HG02840 (cell line): ENCODE measurements at regions not wholly inside any gene's neighbourhood (a gene's known extent, or its start where the extent isn't known, plus 50 kb on each side); places are given as distances from the start of the nearest gene placed in this dataset.
"Not testable (repeated sequence)": the region's sequence is repeated elsewhere in the genome, so short reads cannot be mapped to it uniquely, and the experiment has no call there.

Experiments
- ATAC-seq: cut with Tn5 transposase; IDR thresholded peaks from one replicate; pipeline ENCODE4 v1.9.1; 2021; ENCODE audit warnings: mild to moderate bottlenecking, moderate library complexity, moderate number of reproducible peaks; ENCODE audit not compliant: unreplicated experiment, low FRiP score

DNA sequence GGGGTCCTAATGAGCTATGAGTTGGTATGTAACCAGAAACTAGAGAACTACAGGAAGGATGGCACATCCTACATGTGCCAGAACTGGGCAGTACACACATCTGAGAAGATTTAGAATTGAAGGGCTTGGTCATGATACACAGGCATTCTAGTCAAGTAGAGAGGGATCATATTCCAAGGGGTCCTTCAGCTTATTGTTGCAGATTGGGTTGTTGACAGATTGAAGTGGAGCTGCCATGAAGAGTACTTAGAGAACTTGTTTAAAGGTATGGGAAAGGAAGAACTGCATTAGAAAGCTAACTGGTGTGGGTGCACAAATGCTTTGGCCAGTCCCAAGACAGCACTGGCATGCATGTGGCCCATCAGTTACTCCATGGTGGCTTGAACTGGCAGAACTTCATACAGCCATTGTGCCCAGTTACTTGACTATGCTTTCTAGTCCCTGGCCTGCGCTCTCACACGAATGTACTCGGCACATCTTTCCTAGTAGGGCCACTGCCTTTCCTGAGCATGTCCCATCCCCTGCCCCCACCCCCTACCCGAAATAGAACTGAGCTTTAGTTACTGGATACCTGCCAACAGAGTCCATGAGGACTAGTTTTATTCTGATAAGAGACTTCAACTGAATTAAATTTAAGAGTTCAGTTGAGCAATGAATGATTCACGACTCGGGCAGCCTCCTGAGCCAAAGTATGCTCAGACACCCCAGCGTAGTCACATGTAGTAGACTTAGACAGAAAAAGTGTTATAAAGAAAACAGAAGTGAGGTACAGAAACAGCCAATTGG, 64.0 kb downstream of the CCNG2 start:
- ATAC-seq = no peak

GRCh38 chr4:77225022-77225421, 68.0 kb downstream of the CCNG2 start:
- no peak for ATAC-seq

- no peak for ATAC-seq
Measured at GRCh38 chr4:77226939-77227705, 70.1 kb downstream of the CCNG2 start.

- no peak for ATAC-seq
Measured at GRCh38 chr4:77229433-77229832, 72.4 kb downstream of the CCNG2 start.

DNA sequence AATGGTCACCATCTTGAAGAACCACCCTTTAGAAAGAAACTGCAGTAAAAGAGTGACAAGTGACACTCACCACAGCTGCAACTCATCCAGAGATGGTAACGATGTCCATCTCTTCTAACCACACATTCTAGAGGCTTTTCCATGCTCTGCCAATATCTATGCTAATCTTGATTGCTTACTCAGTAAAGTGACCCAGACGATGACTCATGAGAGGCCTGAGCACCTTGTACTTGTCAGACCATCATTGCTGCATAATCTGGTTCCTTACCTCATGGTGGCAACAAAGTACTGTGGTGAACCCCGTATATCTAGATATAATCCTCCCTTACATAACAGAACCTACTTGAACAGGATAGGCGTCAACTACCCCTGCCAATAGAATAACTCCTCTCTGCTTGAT, 75.6 kb downstream of the CCNG2 start:
- ATAC-seq = no peak

DNA sequence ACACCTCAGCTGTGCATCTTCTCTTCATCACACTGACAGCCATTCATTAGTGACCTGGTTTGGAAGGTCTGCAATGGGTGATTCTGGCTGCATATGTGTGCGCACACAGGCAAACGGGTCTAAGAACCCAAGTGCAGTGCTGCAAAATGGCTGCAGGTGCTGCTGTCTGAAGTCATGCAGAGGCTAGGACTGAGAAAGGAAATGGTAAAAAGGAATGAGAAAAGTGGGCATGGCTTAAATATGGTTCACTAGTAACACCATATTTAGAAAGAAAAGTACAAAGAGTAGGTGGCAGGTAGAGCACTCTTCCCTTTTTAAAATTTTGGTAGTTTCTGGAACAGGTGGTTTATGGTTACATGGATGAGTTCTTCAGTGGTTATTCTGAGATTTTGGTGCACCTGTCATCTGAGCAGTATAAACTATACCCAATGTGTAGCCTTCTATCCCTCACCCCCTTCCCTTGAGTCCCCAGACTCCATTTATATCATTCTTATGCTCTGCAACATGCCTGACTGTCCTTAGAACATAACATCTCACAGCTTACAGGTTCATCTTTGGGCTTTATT, 78.4 kb downstream of the CCNG2 start:
- no peak for ATAC-seq

- no peak for ATAC-seq
Measured at GRCh38 chr4:77236806-77237205, 79.8 kb downstream of the CCNG2 start.

GRCh38 chr4:77240469-77241066, 83.6 kb downstream of the CCNG2 start:
- ATAC-seq = peak; percentile 66

DNA sequence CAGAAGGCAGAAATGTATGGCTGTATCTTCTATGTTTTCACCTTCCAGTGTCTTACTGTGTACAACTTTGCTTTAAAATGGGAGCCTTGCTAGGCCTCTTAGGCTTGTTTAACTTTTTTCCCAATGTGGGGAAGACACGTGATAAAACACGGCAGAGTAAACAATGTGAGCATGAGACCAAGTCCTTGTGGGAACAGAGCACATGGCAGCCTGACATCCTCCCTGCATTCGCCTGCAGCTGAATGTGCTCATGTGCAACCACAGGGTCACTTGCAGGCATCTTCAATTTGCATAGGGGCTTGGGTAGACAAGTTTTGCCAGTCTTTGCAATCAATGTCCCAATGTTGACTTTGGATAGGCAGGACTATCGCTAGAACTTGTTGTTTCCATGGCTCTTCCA, 91.8 kb downstream of the CCNG2 start:
- ATAC-seq = no peak

GRCh38 chr4:77251751-77252150, 94.7 kb downstream of the CCNG2 start:
- no peak for ATAC-seq

- ATAC-seq = no peak
Measured at GRCh38 chr4:77263247-77263646, 106.2 kb downstream of the CCNG2 start.

- ATAC-seq = not testable (repeated sequence)
Measured at GRCh38 chr4:77263976-77264375, 107.0 kb downstream of the CCNG2 start.

DNA sequence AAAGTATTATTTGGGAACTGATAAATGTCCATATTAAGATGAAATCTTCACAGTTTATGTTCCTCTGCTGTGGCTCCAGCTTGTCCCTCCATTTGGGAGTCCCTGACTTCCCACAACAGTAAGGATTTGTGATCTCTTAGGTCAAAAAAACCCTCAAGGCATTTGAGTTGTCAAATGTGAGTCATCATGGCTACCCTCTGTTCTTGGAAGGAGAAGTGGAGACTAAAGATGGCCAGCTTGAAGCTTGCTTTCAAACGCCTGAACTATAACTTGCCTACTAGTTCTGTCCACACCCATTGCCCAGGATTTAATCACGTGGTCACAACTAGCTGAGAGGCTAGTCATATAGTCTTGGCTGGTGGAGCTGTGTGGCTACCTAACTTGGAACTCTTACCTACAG, 107.8 kb downstream of the CCNG2 start:
- ATAC-seq = no peak

DNA sequence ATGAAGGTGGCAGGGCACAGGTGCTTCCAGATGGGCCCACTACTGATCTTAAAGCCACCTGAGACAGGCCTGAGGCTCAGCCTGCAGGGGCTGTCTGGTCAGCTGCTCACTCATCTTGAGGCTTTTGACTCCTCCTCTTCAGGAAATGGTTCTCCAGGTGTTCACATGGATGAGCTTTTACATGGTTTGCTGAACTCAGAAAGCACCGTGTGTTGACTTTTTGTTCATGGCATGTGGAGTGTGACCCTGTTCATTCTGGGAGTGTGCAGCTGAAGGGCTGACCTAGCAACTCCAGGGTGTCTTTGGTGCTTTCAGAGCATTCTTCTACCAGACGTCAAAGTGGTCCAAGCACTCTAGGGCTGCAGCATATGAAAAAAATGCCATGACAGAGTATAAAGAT, 111.1 kb downstream of the CCNG2 start:
- ATAC-seq = no peak

DNA sequence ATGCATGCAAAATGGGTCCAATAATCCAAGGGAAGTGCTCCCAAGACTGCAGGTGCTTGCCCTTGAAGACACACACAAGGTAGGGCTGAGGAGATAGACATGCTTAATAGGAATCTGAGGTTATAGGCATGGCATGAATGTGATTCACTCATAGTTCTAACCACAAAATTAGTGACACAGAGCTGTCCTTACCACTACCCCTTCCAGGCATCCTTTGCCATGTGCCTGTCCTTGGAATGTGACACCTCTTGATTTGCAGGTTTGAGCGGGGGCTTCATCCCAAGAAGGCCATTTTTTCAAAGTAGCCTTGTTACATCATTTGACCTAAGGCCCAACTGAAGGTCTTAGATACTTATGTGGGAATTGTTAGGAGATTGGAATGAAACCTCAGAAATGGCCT, 112.5 kb downstream of the CCNG2 start:
- ATAC-seq = no peak

GRCh38 chr4:77273412-77273811, 116.4 kb downstream of the CCNG2 start:
- no peak for ATAC-seq

DNA sequence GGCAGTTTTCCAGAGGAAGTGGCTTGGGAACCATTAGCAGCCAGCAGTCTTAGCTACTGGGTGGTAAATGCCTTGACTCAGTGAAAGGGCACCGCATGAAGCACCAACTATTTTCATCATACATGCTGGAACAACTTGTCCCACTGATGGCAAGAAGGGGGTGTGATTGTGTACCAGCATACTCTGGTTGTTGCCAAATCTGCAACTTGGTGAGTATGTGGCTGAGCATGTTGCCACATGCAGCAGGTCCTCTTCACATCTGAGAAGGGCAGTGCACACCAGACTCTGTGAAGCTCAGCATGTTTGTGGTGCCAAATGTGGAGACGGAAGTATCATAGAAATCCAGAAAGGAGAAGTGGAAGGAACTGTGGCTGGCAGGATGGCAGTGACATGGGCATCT, 122.1 kb downstream of the CCNG2 start:
- ATAC-seq = not testable (repeated sequence)

DNA sequence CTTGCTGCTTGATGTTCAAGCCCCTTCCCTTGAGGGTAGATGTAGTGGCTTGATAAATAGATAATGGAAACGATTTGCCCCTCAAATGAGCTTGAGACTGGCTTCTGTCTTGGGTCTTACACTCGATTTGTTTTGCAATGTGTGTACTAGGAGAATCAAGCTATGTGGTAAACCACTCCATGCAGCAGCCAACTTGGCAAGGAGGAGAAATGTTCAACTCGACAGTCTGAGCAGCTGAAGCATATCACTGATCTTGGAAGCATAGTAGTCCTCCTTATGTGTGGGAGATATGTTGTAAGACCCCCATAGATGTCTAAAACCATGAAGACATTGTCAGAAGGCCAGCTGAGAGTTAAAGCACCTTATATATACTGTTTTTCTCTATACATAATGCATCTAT, 125.3 kb downstream of the CCNG2 start:
- no peak for ATAC-seq

DNA sequence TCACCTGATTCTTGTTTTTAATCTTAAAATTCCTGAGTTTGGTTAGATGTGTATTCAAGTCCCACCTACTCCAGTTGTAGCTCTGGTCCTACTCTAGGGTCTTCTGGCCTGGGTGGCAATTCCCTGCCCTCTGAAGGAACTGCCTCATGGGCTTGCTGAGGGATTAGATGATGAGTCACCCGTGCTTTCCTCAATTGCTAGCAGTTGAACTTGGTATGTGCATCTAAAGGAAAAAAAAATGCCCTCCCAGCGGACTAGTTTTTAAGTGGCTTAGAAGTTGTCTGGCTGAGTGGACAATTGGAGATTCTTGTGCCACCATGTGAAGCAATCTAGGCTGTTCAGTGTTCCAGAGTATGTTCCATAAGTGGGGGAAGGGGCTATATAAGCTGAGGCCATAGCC, 127.0 kb downstream of the CCNG2 start:
- ATAC-seq = no peak

DNA sequence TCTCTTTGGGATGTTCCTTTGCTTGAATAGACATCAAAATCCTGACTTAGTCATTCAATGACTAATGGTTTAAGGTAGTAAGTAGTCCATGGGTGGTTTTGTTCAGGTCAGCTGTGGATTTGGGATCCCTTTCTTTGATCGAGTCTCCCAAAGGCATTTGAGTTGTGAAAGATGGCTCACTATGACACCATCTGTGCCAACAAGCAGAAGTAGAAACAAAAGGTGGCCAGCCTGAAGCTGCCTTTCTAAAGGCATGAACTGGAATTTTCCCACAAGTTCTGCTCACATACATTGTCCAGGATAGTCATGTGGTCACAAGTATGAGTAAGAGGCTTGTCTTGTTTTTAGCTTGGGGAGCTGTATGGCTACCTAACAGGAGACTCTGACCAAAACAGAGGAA, 129.9 kb downstream of the CCNG2 start:
- ATAC-seq = no peak

DNA sequence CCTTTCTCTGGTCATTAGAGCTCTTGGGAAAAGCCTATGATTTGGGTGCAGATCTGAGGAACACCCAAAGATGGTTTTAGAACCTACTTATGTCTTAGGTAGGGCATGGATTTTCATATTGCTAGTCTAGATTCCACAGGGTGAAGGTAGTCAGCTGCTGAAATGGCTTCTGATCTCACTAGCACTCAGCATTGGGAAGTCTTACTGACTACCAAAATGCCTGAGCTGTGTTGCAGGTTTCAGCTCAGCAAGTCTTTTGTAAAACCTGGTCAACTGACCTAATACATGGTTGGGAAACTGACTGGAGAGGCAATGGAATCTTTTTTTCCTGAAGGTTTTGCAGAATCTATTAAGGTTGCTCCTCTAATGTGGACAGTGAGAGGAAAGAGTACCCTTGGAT, 136.4 kb downstream of the CCNG2 start:
- no peak for ATAC-seq
